HEK293 (cell line): ENCODE measurements at regions not wholly inside any gene's neighbourhood (a gene's known extent, or its start where the extent isn't known, plus 50 kb on each side); places are given as distances from the start of the nearest gene placed in this dataset.

ENCODE experiments used
- CTCF ChIA-PET: fragments of 350-600 bp; formaldehyde crosslinking; extraction: SDS; loops from one replicate; lab custom pipeline; 2021; ENCODE audit warnings: antibody characterized with exemption; lab: Yijun Ruan, JAX
- POLR2A ChIA-PET: fragments of 300-600 bp; formaldehyde crosslinking; extraction: SDS; loops from one replicate; lab custom pipeline; 2020; ENCODE audit warnings: antibody characterized with exemption, inconsistent platforms; lab: Yijun Ruan, JAX
- H3K27ac ChIP-seq: fragments of 200-500 bp; sonication (Bioruptor generic); 2 replicates; pipeline ENCODE4 v1.5.1; 2014; ENCODE audit warnings: low read depth, low read length, control low read depth, inconsistent platforms; ENCODE audit errors: extremely low read depth
- H3K36me3 ChIP-seq, 2 experiments: fragments of 200-500 bp in 1 of 2; sonication (Bioruptor generic) in 1 of 2; 1 replicate in 1 of 2; 2 replicates in 1 of 2; pipeline ENCODE4 v1.5.1; 2014 to 2017; ENCODE audit warnings: inconsistent platforms in 2 of 2, low read length in 2 of 2; ENCODE audit not compliant: control insufficient read depth in 2 of 2, insufficient read depth in 1 of 2
- H3K4me1 ChIP-seq: fragments of 200-500 bp; sonication (Bioruptor generic); 2 replicates; pipeline ENCODE4 v1.5.1; 2014; ENCODE audit warnings: mild to moderate bottlenecking, low read length, inconsistent platforms; ENCODE audit not compliant: control insufficient read depth, insufficient read depth
- H3K4me3 ChIP-seq: 2 replicates; pipeline ENCODE4 v1.5.1; 2011; ENCODE audit warnings: low read depth, mild to moderate bottlenecking, control low read depth, low read length, moderate library complexity
- H3K9me3 ChIP-seq: fragments of 200-500 bp; sonication (Bioruptor generic); 2 replicates; pipeline ENCODE4 v1.5.1; 2014; ENCODE audit warnings: low read depth, low read length, inconsistent platforms; ENCODE audit not compliant: control insufficient read depth, insufficient read depth
- KLF7 ChIP-seq: fragments of 450-650 bp; formaldehyde crosslinking; IDR thresholded peaks from 2 replicates; pipeline ENCODE4 v1.5.1; 2016; ENCODE audit warnings: missing biosample characterization, missing genetic modification characterization, borderline replicate concordance
- PBX3 ChIP-seq: sonication (generic); formaldehyde crosslinking; IDR thresholded peaks from 2 replicates; pipeline ENCODE4 v1.8.1; 2022; ENCODE audit warnings: mild to moderate bottlenecking, moderate library complexity, missing genetic modification reagents
- PRDM1 ChIP-seq: fragments of 450-650 bp; formaldehyde crosslinking; IDR thresholded peaks from 2 replicates; pipeline ENCODE4; 2016; ENCODE audit warnings: missing biosample characterization, missing genetic modification characterization
- SP3 ChIP-seq: fragments of 450-650 bp; formaldehyde crosslinking; IDR thresholded peaks from 2 replicates; pipeline ENCODE4 v1.5.1; 2016; ENCODE audit warnings: missing biosample characterization, missing genetic modification characterization
- TCF7L2 ChIP-seq: IDR thresholded peaks from 2 replicates; pipeline ENCODE4 v1.6.1; 2011; ENCODE audit warnings: low read depth, mild to moderate bottlenecking, inconsistent platforms, low read length, moderate library complexity, borderline replicate concordance
- TRIM28 ChIP-seq: IDR thresholded peaks from 2 replicates; pipeline ENCODE4 v1.6.1; 2011; ENCODE audit warnings: low read length, control low read depth, borderline replicate concordance
- ZFP41 ChIP-seq: fragments of 450-650 bp; formaldehyde crosslinking; IDR thresholded peaks from 2 replicates; pipeline ENCODE4 v1.5.1; 2016; ENCODE audit warnings: missing biosample characterization, missing genetic modification characterization, borderline replicate concordance
- ZNF114 ChIP-seq: fragments of 450-650 bp; formaldehyde crosslinking; IDR thresholded peaks from 2 replicates; pipeline ENCODE4 v1.5.0; 2017; ENCODE audit warnings: missing biosample characterization, missing genetic modification characterization
- ZNF174 ChIP-seq: fragments of 450-650 bp; formaldehyde crosslinking; IDR thresholded peaks from 2 replicates; pipeline ENCODE4 v1.5.0; 2017; ENCODE audit warnings: missing biosample characterization, mild to moderate bottlenecking, missing genetic modification characterization
- ZNF24 ChIP-seq: fragments of 450-650 bp; formaldehyde crosslinking; IDR thresholded peaks from 2 replicates; pipeline ENCODE4 v1.5.1; 2016; ENCODE audit warnings: missing biosample characterization, missing genetic modification characterization
- ZNF274 ChIP-seq, 2 experiments: fragments of 200-500 bp in 1 of 2; fragments of 450-650 bp in 1 of 2; sonication (Bioruptor generic) in 1 of 2; formaldehyde crosslinking in 1 of 2; IDR thresholded peaks; 2 replicates each; pipeline versions ENCODE4 v1.5.1 to v1.6.1; 2014 to 2016; ENCODE audit warnings: borderline replicate concordance in 1 of 2, inconsistent platforms in 1 of 2, low read length in 1 of 2, missing biosample characterization in 1 of 2, missing genetic modification characterization in 1 of 2
- ZNF335 ChIP-seq: fragments of 450-650 bp; formaldehyde crosslinking; conservative IDR thresholded peaks from 2 replicates; pipeline ENCODE4 v1.5.1; 2016; ENCODE audit warnings: missing biosample characterization, missing genetic modification characterization
- ZNF350 ChIP-seq: fragments of 450-650 bp; formaldehyde crosslinking; IDR thresholded peaks from 2 replicates; pipeline ENCODE4 v1.5.0; 2017; ENCODE audit warnings: missing biosample characterization, mild to moderate bottlenecking, missing genetic modification characterization
- ZNF366 ChIP-seq: fragments of 450-650 bp; formaldehyde crosslinking; conservative IDR thresholded peaks from 2 replicates; pipeline ENCODE4 v1.5.1; 2016; ENCODE audit warnings: missing biosample characterization, missing genetic modification characterization
- ZNF521 ChIP-seq: fragments of 450-650 bp; formaldehyde crosslinking; IDR thresholded peaks from 2 replicates; pipeline ENCODE4 v1.5.1; 2017; ENCODE audit warnings: missing biosample characterization, mild to moderate bottlenecking, missing genetic modification characterization
- ZNF664 ChIP-seq: fragments of 450-650 bp; formaldehyde crosslinking; IDR thresholded peaks from 2 replicates; pipeline ENCODE4 v1.5.1; 2016; ENCODE audit warnings: missing biosample characterization, missing genetic modification characterization
- ZNF747 ChIP-seq: fragments of 450-650 bp; formaldehyde crosslinking; IDR thresholded peaks from 2 replicates; pipeline ENCODE4 v1.5.1; 2016; ENCODE audit warnings: missing biosample characterization, missing genetic modification characterization
- ZNF843 ChIP-seq: fragments of 450-650 bp; formaldehyde crosslinking; IDR thresholded peaks from 2 replicates; pipeline ENCODE4 v1.5.1; 2016; ENCODE audit warnings: missing biosample characterization, missing genetic modification characterization
- TF ChIP-seq, protein P1 (sequence below): IDR thresholded peaks from 2 replicates; pipeline ENCODE4 v1.6.1; 2011; ENCODE audit warnings: mild to moderate bottlenecking, low read depth, low read length, borderline replicate concordance
- TF ChIP-seq, protein P2 (sequence below): fragments of 450-650 bp; formaldehyde crosslinking; IDR thresholded peaks from 2 replicates; pipeline ENCODE4 v1.5.1; 2016; ENCODE audit warnings: missing biosample characterization, missing genetic modification characterization
- TF ChIP-seq, protein P3 (sequence below): fragments of 450-650 bp; formaldehyde crosslinking; conservative IDR thresholded peaks from 2 replicates; pipeline ENCODE4 v1.5.1; 2016; ENCODE audit warnings: low read depth, missing biosample characterization, missing genetic modification characterization

DNA sequence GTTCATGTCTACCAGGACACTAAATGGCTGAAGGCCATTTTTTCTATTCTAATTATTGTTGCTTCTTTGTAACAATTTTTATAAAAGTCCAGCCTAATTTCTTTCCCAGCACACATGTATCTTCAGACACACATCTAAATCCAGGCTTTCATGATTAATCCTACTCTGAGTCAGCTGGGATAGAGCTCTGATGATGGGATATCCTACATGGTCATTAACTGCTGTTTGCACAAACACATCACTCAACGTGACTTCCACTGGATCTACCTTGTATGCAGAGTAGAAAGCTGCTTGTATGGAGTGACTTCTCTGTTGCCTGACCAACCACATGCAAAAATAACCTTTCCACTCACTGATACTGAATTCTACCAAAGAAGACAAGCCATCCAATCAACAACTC, 260.9 kb downstream of the AHR start:
- ChIA-PET CTCF (interaction anchor here (0.6 kb wide), 1 partner anchor 15 kb away, joined by 3 read pairs; no protein-coding TSS in a partner anchor), POLR2A (no interaction called here)
- no peaks in the 10 kb centered on the region for H3K36me3 ChIP-seq
- no peaks in the 10 kb centered on the region for H3K9me3 ChIP-seq
- peaks cover 4% of the 10 kb centered on the region; the same call in 1 of the 2 replicates for H3K4me1 ChIP-seq
- H3K27ac ChIP-seq, result no peak overlapping the region
- TF ChIP-seq ZNF335 (tag by site-specific recombination) (peak; percentile 47; the same call in 1 of the 2 replicates), ZNF664 (tag by site-specific recombination) (no peak)
- no peak overlapping the region for H3K4me3 ChIP-seq

DNA sequence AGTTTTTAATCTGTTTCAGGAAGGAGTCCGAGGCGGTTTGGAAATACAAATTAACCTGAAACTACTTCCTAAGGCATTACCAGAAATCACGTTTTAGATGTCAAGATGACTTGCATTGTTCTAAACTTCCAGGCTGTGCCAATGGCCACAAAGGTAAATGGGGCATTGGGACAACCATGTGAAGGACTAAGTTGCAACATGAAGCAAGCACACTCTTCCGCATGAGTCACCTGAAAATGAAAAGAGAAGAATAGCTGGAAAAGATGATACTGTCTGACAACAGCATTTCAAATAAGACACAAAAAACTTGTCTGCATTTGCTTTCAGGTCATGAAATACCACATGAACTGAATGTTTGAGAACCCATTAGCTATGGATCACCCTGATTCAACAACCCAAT, 262.1 kb downstream of the AHR start:
- Histone ChIP-seq H3K27ac (no peak overlapping the region), H3K36me3 (no peaks in the 10 kb centered on the region), H3K4me3 (no peak overlapping the region), H3K9me3 (no peaks in the 10 kb centered on the region), H3K4me1 (peaks cover 4% of the 10 kb centered on the region; the same call in 1 of the 2 replicates)
- ChIA-PET CTCF (interaction anchor here (0.7 kb wide), 1 partner anchor 1549 kb away, joined by 3 read pairs; no protein-coding TSS in a partner anchor), POLR2A (no interaction called here)
- TF ChIP-seq, protein P1, sequence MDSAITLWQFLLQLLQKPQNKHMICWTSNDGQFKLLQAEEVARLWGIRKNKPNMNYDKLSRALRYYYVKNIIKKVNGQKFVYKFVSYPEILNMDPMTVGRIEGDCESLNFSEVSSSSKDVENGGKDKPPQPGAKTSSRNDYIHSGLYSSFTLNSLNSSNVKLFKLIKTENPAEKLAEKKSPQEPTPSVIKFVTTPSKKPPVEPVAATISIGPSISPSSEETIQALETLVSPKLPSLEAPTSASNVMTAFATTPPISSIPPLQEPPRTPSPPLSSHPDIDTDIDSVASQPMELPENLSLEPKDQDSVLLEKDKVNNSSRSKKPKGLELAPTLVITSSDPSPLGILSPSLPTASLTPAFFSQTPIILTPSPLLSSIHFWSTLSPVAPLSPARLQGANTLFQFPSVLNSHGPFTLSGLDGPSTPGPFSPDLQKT, result no peak
- TF ChIP-seq SP3 (tag by site-specific recombination) (no peak), TCF7L2 (no peak), ZNF843 (tag by site-specific recombination) (no peak), ZNF174 (tag by site-specific recombination) (no peak), ZNF366 (no peak), PBX3 (CRISPR knock-in tag) (no peak), KLF7 (tag by site-specific recombination) (no peak), ZFP41 (no peak)
- TF ChIP-seq, protein P2, sequence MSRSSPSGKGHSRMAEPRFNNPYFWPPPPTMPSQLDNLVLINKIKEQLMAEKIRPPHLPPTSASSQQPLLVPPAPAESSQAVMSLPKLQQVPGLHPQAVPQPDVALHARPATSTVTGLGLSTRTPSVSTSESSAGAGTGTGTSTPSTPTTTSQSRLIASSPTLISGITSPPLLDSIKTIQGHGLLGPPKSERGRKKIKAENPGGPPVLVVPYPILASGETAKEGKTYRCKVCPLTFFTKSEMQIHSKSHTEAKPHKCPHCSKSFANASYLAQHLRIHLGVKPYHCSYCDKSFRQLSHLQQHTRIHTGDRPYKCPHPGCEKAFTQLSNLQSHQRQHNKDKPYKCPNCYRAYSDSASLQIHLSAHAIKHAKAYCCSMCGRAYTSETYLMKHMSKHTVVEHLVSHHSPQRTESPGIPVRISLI (tag by site-specific recombination), result no peak

DNA sequence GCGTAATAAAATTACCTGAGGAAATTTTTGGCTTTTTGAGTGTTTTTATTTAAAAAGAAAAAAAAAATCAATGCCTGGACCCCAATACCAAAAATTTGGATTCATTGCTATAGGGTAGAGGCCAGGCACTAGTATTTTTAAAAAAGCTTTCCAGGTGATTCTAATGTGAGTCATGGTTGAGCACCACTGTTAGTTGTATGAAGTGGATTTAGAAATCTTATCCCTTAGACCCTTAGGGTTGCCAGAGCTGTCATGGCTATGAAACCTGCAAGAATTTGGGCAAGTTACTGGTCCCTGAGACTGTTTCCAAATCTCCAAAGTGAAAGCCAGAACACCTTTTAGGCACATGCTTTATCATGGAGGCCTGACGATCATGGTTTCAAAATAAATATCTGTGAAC, 262.5 kb downstream of the AHR start:
- ChIA-PET CTCF (no interaction called here), POLR2A (no interaction called here)
- peaks cover 4% of the 10 kb centered on the region; the same call in 1 of the 2 replicates for H3K4me1 ChIP-seq
- no peak overlapping the region for H3K27ac ChIP-seq
- TF ChIP-seq ZNF521 (tag by site-specific recombination) (no peak), ZNF114 (tag by site-specific recombination) (no peak), ZNF350 (tag by site-specific recombination) (no peak), ZNF24 (tag by site-specific recombination) (no peak)
- H3K36me3 ChIP-seq, result no peaks in the 10 kb centered on the region
- no peak overlapping the region for H3K4me3 ChIP-seq
- H3K9me3 ChIP-seq, result no peaks in the 10 kb centered on the region

DNA sequence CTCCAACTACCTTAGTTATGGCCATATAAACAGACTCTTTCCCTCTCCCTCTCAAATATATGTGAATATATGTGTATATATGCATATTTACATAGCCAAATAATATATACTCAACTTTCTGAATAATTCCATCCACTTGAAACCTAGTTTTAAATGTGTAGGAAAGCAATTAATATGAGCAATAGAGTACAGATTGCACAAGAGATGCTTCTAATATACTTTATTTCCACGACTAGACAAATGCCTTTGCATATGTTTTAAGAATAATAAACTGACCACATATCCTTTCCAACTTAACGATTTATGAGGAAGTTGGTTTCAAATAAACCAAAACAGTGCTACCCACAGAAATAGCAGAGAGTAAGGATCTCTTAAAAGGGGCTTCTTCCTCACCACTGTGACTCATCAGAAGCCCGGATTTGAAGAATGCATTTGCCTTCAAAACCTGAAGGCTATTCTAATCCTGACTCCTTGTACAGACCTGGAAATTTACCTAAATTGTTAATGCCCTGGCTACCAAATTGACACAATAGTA, 266.3 kb downstream of the AHR start:
- Histone ChIP-seq H3K4me3 (no peak overlapping the region), H3K36me3 (no peaks in the 10 kb centered on the region), H3K9me3 (no peaks in the 10 kb centered on the region), H3K27ac (no peak overlapping the region), H3K4me1 (no peaks in the 10 kb centered on the region)
- POLR2A ChIA-PET, result no interaction called here
- no peak for TF ChIP-seq ZNF274 (IDR thresholded peaks at IDR 0.05; ENCODE audit: low read length)
- no peak for TF ChIP-seq ZNF274 (tag by site-specific recombination; IDR thresholded peaks at IDR 0.05; ENCODE audit: borderline replicate concordance)
- no peak for TF ChIP-seq TRIM28
- TF ChIP-seq ZNF747 (tag by site-specific recombination), result no peak
- no peak for TF ChIP-seq PRDM1
- TF ChIP-seq, protein P3, sequence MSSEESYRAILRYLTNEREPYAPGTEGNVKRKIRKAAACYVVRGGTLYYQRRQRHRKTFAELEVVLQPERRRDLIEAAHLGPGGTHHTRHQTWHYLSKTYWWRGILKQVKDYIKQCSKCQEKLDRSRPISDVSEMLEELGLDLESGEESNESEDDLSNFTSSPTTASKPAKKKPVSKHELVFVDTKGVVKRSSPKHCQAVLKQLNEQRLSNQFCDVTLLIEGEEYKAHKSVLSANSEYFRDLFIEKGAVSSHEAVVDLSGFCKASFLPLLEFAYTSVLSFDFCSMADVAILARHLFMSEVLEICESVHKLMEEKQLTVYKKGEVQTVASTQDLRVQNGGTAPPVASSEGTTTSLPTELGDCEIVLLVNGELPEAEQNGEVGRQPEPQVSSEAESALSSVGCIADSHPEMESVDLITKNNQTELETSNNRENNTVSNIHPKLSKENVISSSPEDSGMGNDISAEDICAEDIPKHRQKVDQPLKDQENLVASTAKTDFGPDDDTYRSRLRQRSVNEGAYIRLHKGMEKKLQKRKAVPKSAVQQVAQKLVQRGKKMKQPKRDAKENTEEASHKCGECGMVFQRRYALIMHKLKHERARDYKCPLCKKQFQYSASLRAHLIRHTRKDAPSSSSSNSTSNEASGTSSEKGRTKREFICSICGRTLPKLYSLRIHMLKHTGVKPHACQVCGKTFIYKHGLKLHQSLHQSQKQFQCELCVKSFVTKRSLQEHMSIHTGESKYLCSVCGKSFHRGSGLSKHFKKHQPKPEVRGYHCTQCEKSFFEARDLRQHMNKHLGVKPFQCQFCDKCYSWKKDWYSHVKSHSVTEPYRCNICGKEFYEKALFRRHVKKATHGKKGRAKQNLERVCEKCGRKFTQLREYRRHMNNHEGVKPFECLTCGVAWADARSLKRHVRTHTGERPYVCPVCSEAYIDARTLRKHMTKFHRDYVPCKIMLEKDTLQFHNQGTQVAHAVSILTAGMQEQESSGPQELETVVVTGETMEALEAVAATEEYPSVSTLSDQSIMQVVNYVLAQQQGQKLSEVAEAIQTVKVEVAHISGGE (tag by site-specific recombination), result no peak
- CTCF ChIA-PET, result no interaction called here
